ENCODE measurements at regions not wholly inside any gene's neighbourhood (a gene's known extent, or its start where the extent isn't known, plus 50 kb on each side); places are given as distances from the start of the nearest gene placed in this dataset.

DNA sequence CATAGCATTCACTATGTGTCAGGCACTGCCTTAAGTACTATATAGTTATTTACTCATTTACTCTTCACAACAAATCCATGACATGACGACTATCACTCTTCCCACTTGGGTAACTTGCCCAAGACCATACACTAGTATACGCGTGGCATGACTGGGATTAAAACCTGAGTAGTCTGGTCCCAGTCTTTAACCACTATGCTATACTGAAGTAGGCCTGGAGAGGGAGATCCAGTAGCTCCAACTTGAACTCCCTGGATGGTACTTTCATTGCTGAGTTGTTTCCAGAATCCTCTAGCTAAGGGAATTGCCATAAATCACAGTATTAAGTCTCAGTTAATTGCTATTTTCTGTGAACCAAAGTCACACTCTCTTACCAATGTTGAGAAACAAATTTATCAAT, 116.2 kb upstream of the LSAMP start:
- Histone ChIP-seq H3K79me2 (ENCODE audit: low read depth) (no peaks in the 10 kb centered on the region), H3K27me3 (ENCODE audit: insufficient read depth, low read depth) (no peaks in the 10 kb centered on the region), H3K9me3 (ENCODE audit: insufficient read depth, low read depth) (no peaks in the 10 kb centered on the region), H3K4me2 (no peak overlapping the region), H3K36me3 (ENCODE audit: low read depth) (no peaks in the 10 kb centered on the region), H3F3A (ENCODE audit: insufficient read depth, low read depth) (no peaks in the 10 kb centered on the region), H3K4me3 (no peak overlapping the region), H3K4me1 (replicated peaks; ENCODE audit: insufficient read depth) (no peaks in the 10 kb centered on the region), H2AFZ (no peak overlapping the region), H3K9me2 (ENCODE audit: insufficient read depth) (no peaks in the 10 kb centered on the region; the same call in 1 of the 2 replicates), H4K20me1 (ENCODE audit: insufficient read depth) (no peaks in the 10 kb centered on the region), H3K27ac (no peak overlapping the region)
- CTCF ChIA-PET, result no interaction called here
- POLR2A ChIA-PET (ENCODE audit: unreplicated experiment), result no interaction called here
- no TSS peak for BruUV-seq (replicated peaks)
- TF ChIP-seq CTCF (conservative IDR thresholded peaks at IDR 0.05) (no peak), EZH2 (IDR thresholded peaks at IDR 0.05; ENCODE audit: low read depth) (no peak)
- DNase-seq, result no peak
- intact Hi-C loops (cut with micrococcal nuclease; ENCODE audit: unreplicated experiment), result no loop called here

DNA sequence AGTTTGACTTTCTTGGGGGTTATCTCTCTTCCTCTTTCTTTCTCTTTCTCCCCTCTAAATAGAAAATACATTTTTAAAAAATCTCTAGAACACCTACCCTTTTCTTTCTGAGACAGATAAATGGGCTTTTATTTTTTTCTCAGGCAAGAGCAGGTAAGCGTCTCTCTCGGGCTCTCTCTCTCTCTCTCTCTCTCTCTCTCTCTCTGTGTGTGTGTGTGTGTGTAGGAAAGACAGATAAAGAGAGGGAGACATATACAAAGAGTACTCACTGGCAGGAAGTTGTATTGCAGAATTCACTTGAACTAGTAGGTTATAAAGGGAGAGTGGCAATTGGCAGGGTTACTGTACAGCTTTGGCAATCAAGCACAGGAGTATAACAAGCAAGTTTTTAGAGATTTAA, 118.1 kb upstream of the LSAMP start:
- H3K4me1 ChIP-seq (replicated peaks; ENCODE audit: insufficient read depth), result no peaks in the 10 kb centered on the region
- no peak overlapping the region for H3K4me3 ChIP-seq
- POLR2A ChIA-PET (ENCODE audit: unreplicated experiment), result no interaction called here
- no peaks in the 10 kb centered on the region for H3K79me2 ChIP-seq (ENCODE audit: low read depth)
- H3K27me3 ChIP-seq (ENCODE audit: insufficient read depth, low read depth), result no peaks in the 10 kb centered on the region
- no peaks in the 10 kb centered on the region for H3K9me3 ChIP-seq (ENCODE audit: insufficient read depth, low read depth)
- BruUV-seq (replicated peaks), result no TSS peak
- H3K4me2 ChIP-seq, result no peak overlapping the region
- no peak overlapping the region for H3K27ac ChIP-seq
- no peak overlapping the region for H2AFZ ChIP-seq
- DNase-seq, result no peak
- H4K20me1 ChIP-seq (ENCODE audit: insufficient read depth), result no peaks in the 10 kb centered on the region
- intact Hi-C loops (cut with micrococcal nuclease; ENCODE audit: unreplicated experiment), result no loop called here
- TF ChIP-seq EZH2 (IDR thresholded peaks at IDR 0.05; ENCODE audit: low read depth), result no peak
- TF ChIP-seq CTCF (conservative IDR thresholded peaks at IDR 0.05), result no peak
- CTCF ChIA-PET, result no interaction called here
- H3F3A ChIP-seq (ENCODE audit: insufficient read depth, low read depth), result no peaks in the 10 kb centered on the region
- no peaks in the 10 kb centered on the region for H3K36me3 ChIP-seq (ENCODE audit: low read depth)
- no peaks in the 10 kb centered on the region; the same call in 1 of the 2 replicates for H3K9me2 ChIP-seq (ENCODE audit: insufficient read depth)

GRCh38 chr3:116566478-116566960, 121.2 kb upstream of the LSAMP start:
- Histone ChIP-seq H3K27me3 (ENCODE audit: insufficient read depth, low read depth) (no peaks in the 10 kb centered on the region), H3K36me3 (ENCODE audit: low read depth) (no peaks in the 10 kb centered on the region), H3K9me2 (ENCODE audit: insufficient read depth) (no peaks in the 10 kb centered on the region; the same call in 1 of the 2 replicates), H3K27ac (no peak overlapping the region), H3K9me3 (ENCODE audit: insufficient read depth, low read depth) (no peaks in the 10 kb centered on the region), H3K79me2 (ENCODE audit: low read depth) (no peaks in the 10 kb centered on the region), H2AFZ (no peak overlapping the region), H3K4me3 (no peak overlapping the region), H3K4me1 (replicated peaks; ENCODE audit: insufficient read depth) (no peaks in the 10 kb centered on the region), H3K4me2 (no peak overlapping the region), H3F3A (ENCODE audit: insufficient read depth, low read depth) (no peaks in the 10 kb centered on the region), H4K20me1 (ENCODE audit: insufficient read depth) (no peaks in the 10 kb centered on the region)
- ChIA-PET CTCF (no interaction called here), POLR2A (ENCODE audit: unreplicated experiment) (no interaction called here)
- intact Hi-C loops (cut with micrococcal nuclease; ENCODE audit: unreplicated experiment), result no loop called here
- TF ChIP-seq EZH2 (IDR thresholded peaks at IDR 0.05; ENCODE audit: low read depth) (no peak), CTCF (conservative IDR thresholded peaks at IDR 0.05) (no peak)
- DNase-seq, result no peak
- BruUV-seq (replicated peaks), result no TSS peak
